ENCODE measurements at regions not wholly inside any gene's neighbourhood (a gene's known extent, or its start where the extent isn't known, plus 50 kb on each side); places are given as distances from the start of the nearest gene placed in this dataset.

- TF ChIP-seq, protein P1, sequence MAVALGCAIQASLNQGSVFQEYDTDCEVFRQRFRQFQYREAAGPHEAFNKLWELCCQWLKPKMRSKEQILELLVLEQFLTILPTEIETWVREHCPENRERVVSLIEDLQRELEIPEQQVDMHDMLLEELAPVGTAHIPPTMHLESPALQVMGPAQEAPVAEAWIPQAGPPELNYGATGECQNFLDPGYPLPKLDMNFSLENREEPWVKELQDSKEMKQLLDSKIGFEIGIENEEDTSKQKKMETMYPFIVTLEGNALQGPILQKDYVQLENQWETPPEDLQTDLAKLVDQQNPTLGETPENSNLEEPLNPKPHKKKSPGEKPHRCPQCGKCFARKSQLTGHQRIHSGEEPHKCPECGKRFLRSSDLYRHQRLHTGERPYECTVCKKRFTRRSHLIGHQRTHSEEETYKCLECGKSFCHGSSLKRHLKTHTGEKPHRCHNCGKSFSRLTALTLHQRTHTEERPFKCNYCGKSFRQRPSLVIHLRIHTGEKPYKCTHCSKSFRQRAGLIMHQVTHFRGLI (tag by site-specific recombination; IDR thresholded peaks at IDR 0.05), result no peak
- TF ChIP-seq ZNF510 (tag by site-specific recombination; IDR thresholded peaks at IDR 0.05; ENCODE audit: insufficient replicate concordance) (no peak), CTCF (tag by site-specific recombination; IDR thresholded peaks at IDR 0.05) (no peak), MYNN (tag by site-specific recombination; IDR thresholded peaks at IDR 0.05; ENCODE audit: borderline replicate concordance) (no peak), ZNF311 (tag by site-specific recombination; IDR thresholded peaks at IDR 0.05; ENCODE audit: borderline replicate concordance) (no peak), ZNF629 (tag by site-specific recombination; IDR thresholded peaks at IDR 0.05) (no peak), ZNF76 (tag by site-specific recombination; IDR thresholded peaks at IDR 0.05; ENCODE audit: borderline replicate concordance, low read depth) (no peak), KLF9 (tag by site-specific recombination; IDR thresholded peaks at IDR 0.05; ENCODE audit: low read depth) (no peak), ZNF501 (tag by site-specific recombination; IDR thresholded peaks at IDR 0.05) (no peak)
Measured at GRCh38 chr1:221875004-221875330, 133.1 kb upstream of the DUSP10 start.

Measured in HEK293 (cell line).